Keratinocyte (primary cell): ENCODE measurements at regions not wholly inside any gene's neighbourhood (a gene's known extent, or its start where the extent isn't known, plus 50 kb on each side); places are given as distances from the start of the nearest gene placed in this dataset.

Experiments
- DNase-seq: peaks from one replicate; pipeline ENCODE4 v3.0.0-alpha.2; 2011; ENCODE audit warnings: low read depth, missing footprints, low spot score
- FAIRE-seq: peaks from 2 replicates; lab custom pipeline; 2011; peaks lifted over from hg19 to GRCh38; lab: Jason Lieb, UNC
- H2AFZ ChIP-seq: 2 replicates; pipeline ENCODE4 v1.6.0; 2012; ENCODE audit warnings: low read length, control low read depth, inconsistent platforms; ENCODE audit not compliant: control insufficient read depth
- H3K27ac ChIP-seq: 2 replicates; pipeline ENCODE4 v1.5.1; 2011; ENCODE audit warnings: low read length; ENCODE audit not compliant: control insufficient read depth, insufficient read depth
- H3K27me3 ChIP-seq: 3 replicates; pipeline ENCODE4 v1.6.0; 2011; ENCODE audit warnings: low read length; ENCODE audit not compliant: control insufficient read depth, insufficient read depth; ENCODE audit errors: extremely low read depth
- H3K36me3 ChIP-seq, 2 experiments: 2 replicates in 1 of 2; 3 replicates in 1 of 2; pipeline ENCODE4 v1.5.1; 2011; ENCODE audit warnings: low read length in 2 of 2, mild to moderate bottlenecking in 1 of 2; ENCODE audit not compliant: control insufficient read depth in 2 of 2, insufficient read depth in 2 of 2; ENCODE audit errors: extremely low read depth in 1 of 2
- H3K4me1 ChIP-seq: 3 replicates; pipeline ENCODE4 v1.5.1; 2011; ENCODE audit warnings: low read length; ENCODE audit not compliant: control insufficient read depth, insufficient read depth; ENCODE audit errors: extremely low read depth
- H3K4me2 ChIP-seq: 3 replicates; pipeline ENCODE4 v1.6.0; 2011; ENCODE audit warnings: low read depth, low read length; ENCODE audit not compliant: control insufficient read depth, insufficient read depth; ENCODE audit errors: extremely low read depth
- H3K4me3 ChIP-seq, 3 experiments: fragments of 200-600 bp in 1 of 3; sonication (generic) in 1 of 3; 2 replicates in 2 of 3; 3 replicates in 1 of 3; pipeline ENCODE4 v1.5.1; 2011 to 2016; ENCODE audit warnings: low read length in 3 of 3, mild to moderate bottlenecking in 3 of 3, control low read depth in 2 of 3, inconsistent platforms in 1 of 3, low read depth in 1 of 3, mixed read lengths in 1 of 3, mixed run types in 1 of 3, moderate library complexity in 1 of 3; ENCODE audit not compliant: control insufficient read depth in 2 of 3, insufficient read depth in 2 of 3; ENCODE audit errors: extremely low read depth in 1 of 3
- H3K79me2 ChIP-seq: 2 replicates; pipeline ENCODE4 v1.6.0; 2012; ENCODE audit warnings: low read length; ENCODE audit not compliant: control insufficient read depth, insufficient read depth
- H3K9ac ChIP-seq: 3 replicates; pipeline ENCODE4 v1.6.0; 2011; ENCODE audit warnings: low read length; ENCODE audit not compliant: control insufficient read depth, insufficient read depth; ENCODE audit errors: extremely low read depth
- H3K9me1 ChIP-seq: 3 replicates; pipeline ENCODE4 v1.6.0; 2011; ENCODE audit warnings: low read length; ENCODE audit not compliant: control insufficient read depth, insufficient read depth; ENCODE audit errors: extremely low read depth
- H3K9me3 ChIP-seq: 2 replicates; pipeline ENCODE4 v1.5.1; 2012; ENCODE audit warnings: low read depth, low read length; ENCODE audit not compliant: control insufficient read depth
- H4K20me1 ChIP-seq: 3 replicates; pipeline ENCODE4 v1.6.0; 2011; ENCODE audit warnings: low read length; ENCODE audit not compliant: control insufficient read depth, insufficient read depth; ENCODE audit errors: extremely low read depth
- EZH2 ChIP-seq: IDR thresholded peaks from one replicate; pipeline ENCODE4 v1.6.1; 2012; ENCODE audit warnings: inconsistent platforms, mild to moderate bottlenecking, low read length, moderate library complexity
- dilution Hi-C: fragments of 300-500 bp; cut with MboI; formaldehyde crosslinking; loops from one replicate; pipeline ENCODE4 v1.7.0; 2020; ENCODE audit warnings: low sequenced_read_pairs; ENCODE audit not compliant: extremely low pct_ligation_motif_present
- TF ChIP-seq, protein P1 (sequence below), 3 experiments: IDR thresholded peaks in 1 of 3; conservative IDR thresholded peaks in 1 of 3; optimal IDR thresholded peaks in 1 of 3; 2 replicates in 2 of 3; 3 replicates in 1 of 3; pipeline versions ENCODE3 to v1.5.1; 2011; ENCODE audit warnings: low read length in 3 of 3, mild to moderate bottlenecking in 3 of 3, moderate library complexity in 2 of 3, control low read depth in 1 of 3, inconsistent platforms in 1 of 3; ENCODE audit not compliant: insufficient read depth in 2 of 3; ENCODE audit errors: extremely low read depth in 1 of 3

GRCh38 chr4:35684755-35685154, 559.6 kb downstream of the ARAP2 start:
- TF ChIP-seq, protein P1, sequence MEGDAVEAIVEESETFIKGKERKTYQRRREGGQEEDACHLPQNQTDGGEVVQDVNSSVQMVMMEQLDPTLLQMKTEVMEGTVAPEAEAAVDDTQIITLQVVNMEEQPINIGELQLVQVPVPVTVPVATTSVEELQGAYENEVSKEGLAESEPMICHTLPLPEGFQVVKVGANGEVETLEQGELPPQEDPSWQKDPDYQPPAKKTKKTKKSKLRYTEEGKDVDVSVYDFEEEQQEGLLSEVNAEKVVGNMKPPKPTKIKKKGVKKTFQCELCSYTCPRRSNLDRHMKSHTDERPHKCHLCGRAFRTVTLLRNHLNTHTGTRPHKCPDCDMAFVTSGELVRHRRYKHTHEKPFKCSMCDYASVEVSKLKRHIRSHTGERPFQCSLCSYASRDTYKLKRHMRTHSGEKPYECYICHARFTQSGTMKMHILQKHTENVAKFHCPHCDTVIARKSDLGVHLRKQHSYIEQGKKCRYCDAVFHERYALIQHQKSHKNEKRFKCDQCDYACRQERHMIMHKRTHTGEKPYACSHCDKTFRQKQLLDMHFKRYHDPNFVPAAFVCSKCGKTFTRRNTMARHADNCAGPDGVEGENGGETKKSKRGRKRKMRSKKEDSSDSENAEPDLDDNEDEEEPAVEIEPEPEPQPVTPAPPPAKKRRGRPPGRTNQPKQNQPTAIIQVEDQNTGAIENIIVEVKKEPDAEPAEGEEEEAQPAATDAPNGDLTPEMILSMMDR (optimal IDR thresholded peaks at IDR 0.05 in 1 of 3, IDR thresholded peaks at IDR 0.05 in 1 of 3, conservative IDR thresholded peaks at IDR 0.05 in 1 of 3; ENCODE audit: extremely low read depth in 1 of 3, insufficient read depth in 2 of 3, low read length in 3 of 3), result no peak
- TF ChIP-seq EZH2, result no peak
- Histone ChIP-seq H3K27me3 (no peaks in the 10 kb centered on the region), H3K4me1 (no peaks in the 10 kb centered on the region), H3K4me3 (no peak overlapping the region), H4K20me1 (no peaks in the 10 kb centered on the region), H3K27ac (no peak overlapping the region), H2AFZ (no peak overlapping the region), H3K9me1 (no peaks in the 10 kb centered on the region), H3K79me2 (no peaks in the 10 kb centered on the region), H3K9me3 (no peaks in the 10 kb centered on the region), H3K4me2 (no peak overlapping the region), H3K9ac (no peak overlapping the region), H3K36me3 (no peaks in the 10 kb centered on the region)
- no peak for DNase-seq
- dilution Hi-C loops, result no loop called here
- FAIRE-seq, result no peak

- no peak overlapping the region for H3K4me3 ChIP-seq
- H2AFZ ChIP-seq, result no peak overlapping the region
- H3K9me1 ChIP-seq, result no peaks in the 10 kb centered on the region
- FAIRE-seq (no peak), DNase-seq (no peak)
- no peaks in the 10 kb centered on the region for H3K27me3 ChIP-seq
- no peak overlapping the region for H3K4me2 ChIP-seq
- no peak overlapping the region for H3K9ac ChIP-seq
- H4K20me1 ChIP-seq, result no peaks in the 10 kb centered on the region
- H3K36me3 ChIP-seq, result no peaks in the 10 kb centered on the region
- H3K4me1 ChIP-seq, result no peaks in the 10 kb centered on the region
- H3K9me3 ChIP-seq, result no peaks in the 10 kb centered on the region
- dilution Hi-C loops, result no loop called here
- TF ChIP-seq, protein P1 (optimal IDR thresholded peaks at IDR 0.05 in 1 of 3, IDR thresholded peaks at IDR 0.05 in 1 of 3, conservative IDR thresholded peaks at IDR 0.05 in 1 of 3; ENCODE audit: extremely low read depth in 1 of 3, insufficient read depth in 2 of 3, low read length in 3 of 3), result no peak
- TF ChIP-seq EZH2, result no peak
- H3K27ac ChIP-seq, result no peak overlapping the region
- no peaks in the 10 kb centered on the region for H3K79me2 ChIP-seq
Measured at GRCh38 chr4:35689870-35690269, 554.4 kb downstream of the ARAP2 start.
